IMR-90 (cell line): ENCODE measurements at regions not wholly inside any gene's neighbourhood (a gene's known extent, or its start where the extent isn't known, plus 50 kb on each side); places are given as distances from the start of the nearest gene placed in this dataset.

Source experiments
- ATAC-seq: fragments of 200-7000 bp; cut with Tn5 transposase; 2 replicates; pipeline ENCODE4 v1.9.1; 2020; ENCODE audit warnings: low read depth, mild to moderate bottlenecking, moderate library complexity
- BruUV-seq: library from RNA; stranded (reverse); fragments of 400-500 nt; replicated peaks from 2 replicates; lab custom pipeline; 2021; lab: Mats Ljungman, UMichigan
- CTCF ChIA-PET: fragments of 300-600 bp; formaldehyde crosslinking; extraction: SDS; loops from one replicate; lab custom pipeline; 2021; ENCODE audit warnings: antibody characterized with exemption; lab: Yijun Ruan, JAX
- POLR2A ChIA-PET: fragments of 300-600 bp; sonication (Branson Sonifier 250); formaldehyde crosslinking; loops from one replicate; lab custom pipeline; 2022; ENCODE audit warnings: antibody characterized with exemption; ENCODE audit not compliant: unreplicated experiment; lab: Charles Lee
- DNase-seq: peaks from one replicate; pipeline ENCODE4 v3.0.0; 2013
- H2AFZ ChIP-seq: replicated peaks from 2 replicates; pipeline ENCODE3; 2013; ENCODE audit warnings: low read length, mild to moderate bottlenecking; ENCODE audit not compliant: poor library complexity
- H2AK5ac ChIP-seq: 2 replicates; pipeline ENCODE4 v1.6.1; 2013; ENCODE audit warnings: low read depth, low read length, inconsistent platforms
- H2AK9ac ChIP-seq: replicated peaks from 2 replicates; pipeline ENCODE3; 2013; ENCODE audit warnings: mild to moderate bottlenecking, low read depth, low read length, moderate library complexity; ENCODE audit not compliant: poor library complexity
- H2BK120ac ChIP-seq: 2 replicates; pipeline ENCODE4 v1.6.1; 2013; ENCODE audit warnings: low read depth, low read length, inconsistent platforms
- H2BK15ac ChIP-seq: 3 replicates; pipeline ENCODE4 v1.6.1; 2013; ENCODE audit warnings: low read depth, low read length, inconsistent platforms
- H2BK20ac ChIP-seq: 2 replicates; pipeline ENCODE4 v1.6.1; 2013; ENCODE audit warnings: low read depth, mild to moderate bottlenecking, inconsistent platforms, low read length, moderate library complexity
- H2BK5ac ChIP-seq: 2 replicates; pipeline ENCODE4 v1.6.1; 2013; ENCODE audit warnings: mild to moderate bottlenecking, low read depth, low read length, inconsistent platforms; ENCODE audit not compliant: poor library complexity, severe bottlenecking
- H3K14ac ChIP-seq: replicated peaks from 2 replicates; pipeline ENCODE4 v1.6.1; 2013; ENCODE audit warnings: low read depth, low read length, inconsistent platforms
- H3K18ac ChIP-seq: 2 replicates; pipeline ENCODE4 v1.6.1; 2013; ENCODE audit warnings: low read depth, low read length, control low read depth
- H3K23ac ChIP-seq: 2 replicates; pipeline ENCODE4 v1.6.1; 2013; ENCODE audit warnings: low read depth, low read length, inconsistent platforms
- H3K27ac ChIP-seq: 2 replicates; pipeline ENCODE4 v1.5.1; 2013; ENCODE audit warnings: mild to moderate bottlenecking, control low read depth, low read length; ENCODE audit not compliant: insufficient read depth
- H3K27me3 ChIP-seq: 2 replicates; pipeline ENCODE4 v1.6.1; 2013; ENCODE audit warnings: low read length; ENCODE audit not compliant: control insufficient read depth, insufficient read depth
- H3K36me3 ChIP-seq: 2 replicates; pipeline ENCODE4 v1.6.1; 2013; ENCODE audit warnings: low read length, mixed read lengths; ENCODE audit not compliant: control insufficient read depth, insufficient read depth
- H3K4ac ChIP-seq: 2 replicates; pipeline ENCODE4 v1.6.1; 2013; ENCODE audit warnings: low read depth, low read length, inconsistent platforms
- H3K4me1 ChIP-seq: 2 replicates; pipeline ENCODE4 v1.6.1; 2013; ENCODE audit warnings: low read length, mixed read lengths; ENCODE audit not compliant: control insufficient read depth, insufficient read depth
- H3K4me2 ChIP-seq: 2 replicates; pipeline ENCODE4 v1.6.1; 2013; ENCODE audit warnings: low read depth, mild to moderate bottlenecking, control low read depth, low read length, moderate library complexity
- H3K4me3 ChIP-seq: 2 replicates; pipeline ENCODE4 v1.5.1; 2013; ENCODE audit warnings: low read depth, mild to moderate bottlenecking, control low read depth, low read length, moderate library complexity; ENCODE audit not compliant: insufficient read depth
- H3K56ac ChIP-seq: 2 replicates; pipeline ENCODE4 v1.6.1; 2013; ENCODE audit warnings: low read length, inconsistent platforms; ENCODE audit not compliant: insufficient read depth; ENCODE audit errors: extremely low read depth
- H3K79me1 ChIP-seq, 2 experiments: 2 replicates each; pipeline ENCODE4 v1.6.1; 2013; ENCODE audit warnings: low read length in 2 of 2, inconsistent platforms in 1 of 2, low read depth in 1 of 2
- H3K9ac ChIP-seq: 2 replicates; pipeline ENCODE4 v1.6.1; 2013; ENCODE audit warnings: low read depth, low read length, control low read depth
- H3K9me1 ChIP-seq: 2 replicates; pipeline ENCODE4 v1.6.1; 2013; ENCODE audit warnings: low read length, inconsistent platforms; ENCODE audit not compliant: insufficient read depth
- H3K9me3 ChIP-seq: 2 replicates; pipeline ENCODE4 v1.6.1; 2013; ENCODE audit warnings: low read length; ENCODE audit not compliant: control insufficient read depth, insufficient read depth
- H4K20me1 ChIP-seq: 2 replicates; pipeline ENCODE4 v1.6.1; 2013; ENCODE audit warnings: low read length, inconsistent platforms; ENCODE audit not compliant: insufficient read depth
- H4K5ac ChIP-seq: 2 replicates; pipeline ENCODE4 v1.6.1; 2013; ENCODE audit warnings: mild to moderate bottlenecking, low read depth, low read length, control low read depth
- H4K8ac ChIP-seq, 2 experiments: 2 replicates each; pipeline ENCODE4 v1.6.1; 2013; ENCODE audit warnings: low read depth in 2 of 2, low read length in 2 of 2, control low read depth in 1 of 2, inconsistent platforms in 1 of 2
- H4K91ac ChIP-seq: 2 replicates; pipeline ENCODE4 v1.6.1; 2013; ENCODE audit warnings: low read depth, low read length, inconsistent platforms; ENCODE audit not compliant: insufficient read depth
- CHD1 ChIP-seq: IDR thresholded peaks from 2 replicates; pipeline ENCODE4 v1.6.1; 2012; ENCODE audit warnings: low read depth, low read length, improper control_type of control experiment
- FOS ChIP-seq: fragments of 150-350 bp; IDR thresholded peaks from 2 replicates; pipeline ENCODE4 v1.6.1; 2016; ENCODE audit warnings: low read depth, low read length
- MAFK ChIP-seq: IDR thresholded peaks from 2 replicates; pipeline ENCODE4 v1.6.1; 2012; ENCODE audit warnings: low read depth, low read length, improper control_type of control experiment
- MAZ ChIP-seq: IDR thresholded peaks from 2 replicates; pipeline ENCODE4 v1.6.1; 2012; ENCODE audit warnings: low read depth, mild to moderate bottlenecking, low read length, improper control_type of control experiment, moderate library complexity, borderline replicate concordance
- MXI1 ChIP-seq: IDR thresholded peaks from 2 replicates; pipeline ENCODE4 v1.6.1; 2012; ENCODE audit warnings: low read depth, mild to moderate bottlenecking, low read length, moderate library complexity, borderline replicate concordance
- NFE2L2 ChIP-seq: fragments of 150-350 bp; IDR thresholded peaks from 2 replicates; pipeline ENCODE4 v1.6.1; 2016; ENCODE audit warnings: low read depth, mild to moderate bottlenecking, low read length
- POLR2A ChIP-seq: IDR thresholded peaks from 2 replicates; pipeline ENCODE4 v1.6.1; 2012; ENCODE audit warnings: mild to moderate bottlenecking, low read depth, low read length
- RCOR1 ChIP-seq: IDR thresholded peaks from 2 replicates; pipeline ENCODE4 v1.6.1; 2012; ENCODE audit warnings: mild to moderate bottlenecking, low read length, improper control_type of control experiment; ENCODE audit not compliant: insufficient replicate concordance
- RFX5 ChIP-seq: IDR thresholded peaks from 2 replicates; pipeline ENCODE4 v1.8.0; 2012; ENCODE audit warnings: low read depth, mild to moderate bottlenecking, low read length, moderate library complexity
- SMC3 ChIP-seq: fragments of 150-350 bp; IDR thresholded peaks from 2 replicates; pipeline ENCODE4 v1.6.1; 2016; ENCODE audit warnings: low read depth, mild to moderate bottlenecking, antibody characterized with exemption, low read length, moderate library complexity
- WGBS, 2 experiments: methylation state at CpG; one replicate each; pipeline versions ENCODE4 v1.1.5 to v1.1.7; 2013; ENCODE audit warnings: missing lambda C conversion rate in 2 of 2; ENCODE audit not compliant: insufficient read length in 1 of 2; ENCODE audit errors: extremely low coverage in 2 of 2; 5-methylcytosine and 5-hydroxymethylcytosine counted together
- dilution Hi-C: fragments of 300-500 bp; cut with HindIII; formaldehyde crosslinking; loops from one replicate; pipeline ENCODE4 v1.14.3; 2018; ENCODE audit warnings: low sequenced_read_pairs; ENCODE audit not compliant: unreplicated experiment
- in situ Hi-C: fragments of 300-500 bp; cut with MboI; formaldehyde crosslinking; loops from 3 replicates; pipeline ENCODE4 v1.14.3; 2019; ENCODE audit warnings: low sequenced_read_pairs, inconsistent platforms, mixed read lengths
- intact Hi-C: fragments of 100-400 bp; cut with micrococcal nuclease; formaldehyde crosslinking; loops from 2 replicates; pipeline ENCODE4 v1.10.0; 2022
- TF ChIP-seq, protein P1 (sequence below): fragments of 150-350 bp; IDR thresholded peaks from 2 replicates; pipeline ENCODE4 v1.6.1; 2017; ENCODE audit warnings: mild to moderate bottlenecking, antibody characterized with exemption, low read length, low read depth
- TF ChIP-seq, protein P2 (sequence below): conservative IDR thresholded peaks from 2 replicates; pipeline ENCODE4 v1.5.1; 2012; ENCODE audit warnings: mild to moderate bottlenecking, low read depth, low read length, improper control_type of control experiment
- TF ChIP-seq, protein P3 (sequence below): fragments of 150-350 bp; IDR thresholded peaks from 2 replicates; pipeline ENCODE4 v1.6.1; 2016; ENCODE audit warnings: low read depth, mild to moderate bottlenecking, low read length, moderate library complexity, borderline replicate concordance

DNA sequence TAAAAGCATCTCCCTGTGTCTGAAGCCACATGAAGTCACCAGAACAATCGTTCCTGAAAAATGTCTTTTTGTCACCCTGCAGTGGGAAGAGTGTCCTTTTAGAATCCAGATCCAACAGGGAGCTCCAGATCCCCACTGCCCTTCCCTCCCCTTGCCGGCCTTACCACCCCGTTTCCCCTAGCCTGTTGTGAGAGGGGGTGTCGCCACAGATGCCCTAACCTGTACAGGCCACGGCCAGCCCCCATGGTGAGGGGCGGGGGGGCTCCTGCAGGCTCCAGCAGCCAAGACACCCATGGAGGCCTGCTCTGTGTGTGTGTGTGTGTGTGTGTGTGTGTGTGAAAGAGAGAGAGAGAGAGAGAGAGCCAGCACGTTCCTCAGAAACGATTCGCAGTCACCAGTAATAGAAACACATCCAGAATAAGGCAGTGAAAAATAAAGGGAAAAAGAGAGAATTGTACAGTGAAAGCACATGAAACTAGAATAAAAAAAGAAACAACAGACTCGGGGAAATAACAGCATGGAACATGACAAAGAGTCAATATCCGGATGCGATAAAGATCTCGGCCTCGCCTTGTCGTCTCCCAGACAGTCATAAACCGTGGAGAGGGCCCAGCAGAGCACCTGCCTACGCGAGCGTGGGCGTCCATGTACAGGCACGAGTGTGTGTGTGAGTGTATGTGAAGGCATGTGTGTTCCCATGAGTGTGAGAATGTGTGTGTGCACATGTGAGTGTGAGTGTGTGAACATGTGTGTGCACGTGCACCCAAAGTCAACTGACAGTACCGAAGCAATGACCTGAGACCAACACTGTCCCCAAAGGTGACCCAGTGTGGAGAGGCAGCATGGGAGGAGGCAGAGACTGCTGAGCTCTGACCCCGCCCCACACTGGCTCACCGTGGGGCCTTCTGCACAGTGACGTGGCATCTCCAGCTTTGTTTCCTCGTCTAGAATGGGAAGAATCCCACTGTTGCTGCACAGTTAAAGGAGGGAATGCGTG is 303.8 kb downstream of the NPHP4 start:
- no peaks in the 10 kb centered on the region for H3K4me1 ChIP-seq
- CTCF ChIA-PET, result no interaction called here
- H2BK20ac ChIP-seq, result no peak overlapping the region
- 67% methylated on average over 12 of the region's 28 CpGs; no CpG with 5 or more reads in 1 of the 2 experiments for WGBS, 2 experiments
- no TSS peak for BruUV-seq
- H3K14ac ChIP-seq, result no peak overlapping the region
- POLR2A ChIA-PET, result no interaction called here
- H3K9me3 ChIP-seq, result peaks cover 49% of the 10 kb centered on the region
- no peak overlapping the region for H3K56ac ChIP-seq
- intact Hi-C loops, result no loop called here
- H3K79me1 ChIP-seq, result no peaks in the 10 kb centered on the region
- no peak overlapping the region for H3K4me3 ChIP-seq
- no peak overlapping the region for H2AK5ac ChIP-seq
- no peak overlapping the region for H2BK5ac ChIP-seq
- no peak overlapping the region for H4K91ac ChIP-seq
- no peak overlapping the region for H4K8ac ChIP-seq
- no peak overlapping the region for H3K27ac ChIP-seq
- dilution Hi-C loops, result no loop called here
- H3K9ac ChIP-seq, result no peak overlapping the region
- H3K36me3 ChIP-seq, result no peaks in the 10 kb centered on the region
- H4K20me1 ChIP-seq, result no peaks in the 10 kb centered on the region
- no peaks in the 10 kb centered on the region for H3K9me1 ChIP-seq
- TF ChIP-seq FOS, result no peak
- TF ChIP-seq, protein P1, sequence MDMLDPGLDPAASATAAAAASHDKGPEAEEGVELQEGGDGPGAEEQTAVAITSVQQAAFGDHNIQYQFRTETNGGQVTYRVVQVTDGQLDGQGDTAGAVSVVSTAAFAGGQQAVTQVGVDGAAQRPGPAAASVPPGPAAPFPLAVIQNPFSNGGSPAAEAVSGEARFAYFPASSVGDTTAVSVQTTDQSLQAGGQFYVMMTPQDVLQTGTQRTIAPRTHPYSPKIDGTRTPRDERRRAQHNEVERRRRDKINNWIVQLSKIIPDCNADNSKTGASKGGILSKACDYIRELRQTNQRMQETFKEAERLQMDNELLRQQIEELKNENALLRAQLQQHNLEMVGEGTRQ, result no peak
- TF ChIP-seq MAZ, result no peak
- no peak for TF ChIP-seq RCOR1
- TF ChIP-seq, protein P2, sequence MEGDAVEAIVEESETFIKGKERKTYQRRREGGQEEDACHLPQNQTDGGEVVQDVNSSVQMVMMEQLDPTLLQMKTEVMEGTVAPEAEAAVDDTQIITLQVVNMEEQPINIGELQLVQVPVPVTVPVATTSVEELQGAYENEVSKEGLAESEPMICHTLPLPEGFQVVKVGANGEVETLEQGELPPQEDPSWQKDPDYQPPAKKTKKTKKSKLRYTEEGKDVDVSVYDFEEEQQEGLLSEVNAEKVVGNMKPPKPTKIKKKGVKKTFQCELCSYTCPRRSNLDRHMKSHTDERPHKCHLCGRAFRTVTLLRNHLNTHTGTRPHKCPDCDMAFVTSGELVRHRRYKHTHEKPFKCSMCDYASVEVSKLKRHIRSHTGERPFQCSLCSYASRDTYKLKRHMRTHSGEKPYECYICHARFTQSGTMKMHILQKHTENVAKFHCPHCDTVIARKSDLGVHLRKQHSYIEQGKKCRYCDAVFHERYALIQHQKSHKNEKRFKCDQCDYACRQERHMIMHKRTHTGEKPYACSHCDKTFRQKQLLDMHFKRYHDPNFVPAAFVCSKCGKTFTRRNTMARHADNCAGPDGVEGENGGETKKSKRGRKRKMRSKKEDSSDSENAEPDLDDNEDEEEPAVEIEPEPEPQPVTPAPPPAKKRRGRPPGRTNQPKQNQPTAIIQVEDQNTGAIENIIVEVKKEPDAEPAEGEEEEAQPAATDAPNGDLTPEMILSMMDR, result no peak
- TF ChIP-seq POLR2A, result no peak
- TF ChIP-seq CHD1, result no peak
- no peak for TF ChIP-seq MAFK
- TF ChIP-seq MXI1, result no peak
- no peak for TF ChIP-seq RFX5
- TF ChIP-seq, protein P3, sequence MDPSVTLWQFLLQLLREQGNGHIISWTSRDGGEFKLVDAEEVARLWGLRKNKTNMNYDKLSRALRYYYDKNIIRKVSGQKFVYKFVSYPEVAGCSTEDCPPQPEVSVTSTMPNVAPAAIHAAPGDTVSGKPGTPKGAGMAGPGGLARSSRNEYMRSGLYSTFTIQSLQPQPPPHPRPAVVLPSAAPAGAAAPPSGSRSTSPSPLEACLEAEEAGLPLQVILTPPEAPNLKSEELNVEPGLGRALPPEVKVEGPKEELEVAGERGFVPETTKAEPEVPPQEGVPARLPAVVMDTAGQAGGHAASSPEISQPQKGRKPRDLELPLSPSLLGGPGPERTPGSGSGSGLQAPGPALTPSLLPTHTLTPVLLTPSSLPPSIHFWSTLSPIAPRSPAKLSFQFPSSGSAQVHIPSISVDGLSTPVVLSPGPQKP, result no peak
- no peak for TF ChIP-seq SMC3
- TF ChIP-seq NFE2L2, result no peak
- H3K23ac ChIP-seq, result no peak overlapping the region
- no peak overlapping the region for H3K4me2 ChIP-seq
- H2AFZ ChIP-seq, result peak overlapping the region; percentile 32
- no peaks in the 10 kb centered on the region for H3K27me3 ChIP-seq
- ATAC-seq (no peak), DNase-seq (no peak)
- H4K5ac ChIP-seq, result no peak overlapping the region
- no peak overlapping the region for H2AK9ac ChIP-seq
- no peak overlapping the region for H3K4ac ChIP-seq
- H3K18ac ChIP-seq, result no peak overlapping the region
- H2BK15ac ChIP-seq, result no peak overlapping the region
- no peak overlapping the region for H2BK120ac ChIP-seq
- in situ Hi-C loops, result no loop called here
